Endothelial cell of umbilical vein (primary cell): ENCODE measurements at regions not wholly inside any gene's neighbourhood (a gene's known extent, or its start where the extent isn't known, plus 50 kb on each side); places are given as distances from the start of the nearest gene placed in this dataset.

ENCODE experiments used
- BruUV-seq: library from RNA; stranded (reverse); fragments of 400-500 nt; replicated peaks from 2 replicates; lab custom pipeline; 2021; lab: Mats Ljungman, UMichigan
- CTCF ChIA-PET: fragments of 300-600, 350-600 bp; sonication (Branson Sonifier 250); formaldehyde crosslinking; loops from one replicate; lab custom pipeline; 2021; ENCODE audit warnings: antibody characterized with exemption, inconsistent platforms; lab: Charles Lee
- POLR2A ChIA-PET: fragments of 300-600, 350-600 bp; sonication (Branson Sonifier 250); formaldehyde crosslinking; loops from one replicate; lab custom pipeline; 2021; ENCODE audit warnings: antibody characterized with exemption, inconsistent platforms; lab: Charles Lee
- DNase-seq: peaks from one replicate; pipeline ENCODE4 v3.0.0-alpha.2; 2011; ENCODE audit warnings: low read depth, low spot score
- FAIRE-seq: peaks from 2 replicates; lab custom pipeline; 2011; peaks lifted over from hg19 to GRCh38; lab: Jason Lieb, UNC
- H2AFZ ChIP-seq: 2 replicates; pipeline ENCODE4 v1.6.0; 2012; ENCODE audit warnings: low read depth, low read length, control low read depth, inconsistent platforms
- H3K27ac ChIP-seq: 2 replicates; pipeline ENCODE4 v1.5.1; 2011; ENCODE audit warnings: low read depth, mild to moderate bottlenecking, control low read depth, low read length, moderate library complexity; ENCODE audit not compliant: insufficient read depth
- H3K27me3 ChIP-seq, 2 experiments: 2 replicates each; pipeline versions ENCODE4 v1.6.0 to v1.6.1; 2011; ENCODE audit warnings: low read length in 2 of 2, mixed read lengths in 1 of 2; ENCODE audit not compliant: control insufficient read depth in 2 of 2, insufficient read depth in 2 of 2
- H3K36me3 ChIP-seq, 2 experiments: 2 replicates in 1 of 2; 3 replicates in 1 of 2; pipeline ENCODE4 v1.5.1; 2011; ENCODE audit warnings: low read length in 2 of 2, mild to moderate bottlenecking in 1 of 2, moderate library complexity in 1 of 2; ENCODE audit not compliant: control insufficient read depth in 2 of 2, insufficient read depth in 2 of 2; ENCODE audit errors: extremely low read depth in 1 of 2
- H3K4me1 ChIP-seq: 3 replicates; pipeline ENCODE4 v1.5.1; 2011; ENCODE audit warnings: mild to moderate bottlenecking, low read length; ENCODE audit not compliant: control insufficient read depth, insufficient read depth; ENCODE audit errors: extremely low read depth
- H3K4me2 ChIP-seq: 2 replicates; pipeline ENCODE4 v1.6.1; 2011; ENCODE audit warnings: low read length, control low read depth, mixed read lengths; ENCODE audit not compliant: insufficient read depth
- H3K4me3 ChIP-seq, 3 experiments: fragments of 200-600 bp in 1 of 3; sonication (generic), shearing (Covaris generic) in 1 of 3; replicated peaks in 1 of 3; 2 replicates each; pipeline ENCODE4 v1.5.1; 2011 to 2016; ENCODE audit warnings: control low read depth in 3 of 3, low read length in 3 of 3, mild to moderate bottlenecking in 2 of 3, inconsistent platforms in 1 of 3, low read depth in 1 of 3, moderate library complexity in 1 of 3; ENCODE audit not compliant: insufficient read depth in 1 of 3
- H3K79me2 ChIP-seq: 2 replicates; pipeline ENCODE4 v1.6.0; 2012; ENCODE audit warnings: low read length, inconsistent platforms; ENCODE audit not compliant: control insufficient read depth, insufficient read depth
- H3K9ac ChIP-seq: replicated peaks from 2 replicates; pipeline ENCODE3; 2011; ENCODE audit warnings: low read length, control low read depth; ENCODE audit not compliant: insufficient read depth; ENCODE audit errors: extremely low read depth
- H3K9me1 ChIP-seq: replicated peaks from 3 replicates; pipeline ENCODE4 v1.6.0; 2011; ENCODE audit warnings: mild to moderate bottlenecking, low read length; ENCODE audit not compliant: control insufficient read depth, insufficient read depth; ENCODE audit errors: extremely low read depth
- H3K9me3 ChIP-seq: replicated peaks from 2 replicates; pipeline ENCODE4 v1.5.1; 2012; ENCODE audit warnings: low read length, inconsistent platforms; ENCODE audit not compliant: control insufficient read depth, insufficient read depth
- H4K20me1 ChIP-seq: replicated peaks from 2 replicates; pipeline ENCODE3; 2011; ENCODE audit warnings: mild to moderate bottlenecking, low read length; ENCODE audit not compliant: control insufficient read depth, insufficient read depth; ENCODE audit errors: extremely low read depth
- CTCF ChIP-seq, 2 donors: IDR thresholded peaks; 1 replicate in 1 of 2; 2 replicates in 1 of 2; pipeline ENCODE4 v1.5.1; 2011; ENCODE audit warnings: low read length in 2 of 2, mild to moderate bottlenecking in 2 of 2, moderate library complexity in 2 of 2, control low read depth in 1 of 2, inconsistent platforms in 1 of 2, low read depth in 1 of 2; ENCODE audit not compliant: insufficient read depth in 1 of 2; ENCODE audit errors: extremely low read depth in 1 of 2
- EZH2 ChIP-seq: IDR thresholded peaks from 2 replicates; pipeline ENCODE4 v1.6.1; 2012; ENCODE audit warnings: borderline replicate concordance, low read depth, mild to moderate bottlenecking, moderate library complexity, low read length, inconsistent platforms; ENCODE audit not compliant: severe bottlenecking
- FOS ChIP-seq: IDR thresholded peaks from 2 replicates; pipeline ENCODE4 v1.6.1; 2011; ENCODE audit warnings: mild to moderate bottlenecking, low read length, moderate library complexity, borderline replicate concordance; ENCODE audit not compliant: insufficient read depth
- GATA2 ChIP-seq: IDR thresholded peaks from 2 replicates; pipeline ENCODE4 v1.7.0; 2011; ENCODE audit warnings: low read depth, mild to moderate bottlenecking, moderate library complexity, mixed read lengths, low read length; ENCODE audit not compliant: insufficient read length, insufficient read depth
- JUN ChIP-seq: IDR thresholded peaks from 2 replicates; pipeline ENCODE4 v1.6.1; 2011; ENCODE audit warnings: borderline replicate concordance, low read depth; ENCODE audit not compliant: insufficient read length, insufficient read depth
- MYC ChIP-seq: IDR thresholded peaks from one replicate; pipeline ENCODE4 v1.6.1; 2011; ENCODE audit warnings: mild to moderate bottlenecking, low read depth, low read length
- POLR2A ChIP-seq: IDR thresholded peaks from 2 replicates; pipeline ENCODE4 v1.6.1; 2012; ENCODE audit warnings: low read depth, mild to moderate bottlenecking, control low read depth, low read length
- POLR2AphosphoS5 ChIP-seq: IDR thresholded peaks from 2 replicates; pipeline ENCODE4 v1.6.1; 2012; ENCODE audit warnings: low read depth, mild to moderate bottlenecking, control low read depth, low read length, moderate library complexity; ENCODE audit not compliant: insufficient read depth
- dilution Hi-C: fragments of 300-500 bp; cut with MboI; formaldehyde crosslinking; loops from one replicate; pipeline ENCODE4 v1.15.0; 2019; ENCODE audit warnings: low sequenced_read_pairs; ENCODE audit not compliant: extremely low pct_ligation_motif_present
- intact Hi-C: fragments of 100-400 bp; cut with micrococcal nuclease; formaldehyde crosslinking; loops from one replicate; pipeline ENCODE4 v1.10.0; 2022
- TF ChIP-seq, protein P1 (sequence below): IDR thresholded peaks from 2 replicates; pipeline ENCODE4 v1.6.1; 2011; ENCODE audit not compliant: insufficient read depth, insufficient read length

DNA sequence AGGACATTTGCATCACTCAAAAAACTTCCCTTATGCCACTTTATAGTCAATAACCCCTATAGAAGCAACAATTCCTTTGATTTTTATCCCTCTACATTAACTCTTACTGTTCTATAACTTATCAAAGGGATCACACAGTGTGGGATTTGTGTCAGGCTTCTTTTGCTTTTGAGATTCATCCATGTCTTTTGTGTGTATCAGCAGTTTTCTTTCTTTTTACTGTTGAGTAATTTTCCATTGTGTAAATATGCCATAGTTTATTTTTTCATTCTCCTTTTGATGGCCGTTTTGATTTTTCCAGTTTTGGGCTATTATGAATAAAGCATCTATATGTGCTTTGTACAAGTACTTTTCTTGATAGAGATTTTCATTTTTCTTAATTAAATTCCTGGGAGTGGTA lies 657.9 kb downstream of the EPM2A start:
- no peak overlapping the region for H3K9ac ChIP-seq
- intact Hi-C loops: no loop called here
- ChIA-PET POLR2A (no interaction called here), CTCF (no interaction called here)
- no TSS peak for BruUV-seq
- H3K4me2 ChIP-seq: no peak overlapping the region
- no peaks in the 10 kb centered on the region for H3K9me3 ChIP-seq
- DNase-seq: no peak
- no peak overlapping the region for H3K4me3 ChIP-seq
- no peaks in the 10 kb centered on the region for H3K79me2 ChIP-seq
- H3K27me3 ChIP-seq: no peaks in the 10 kb centered on the region
- no peak for TF ChIP-seq FOS
- no peak for TF ChIP-seq POLR2A
- TF ChIP-seq EZH2: no peak
- no peak for TF ChIP-seq JUN
- no peak for TF ChIP-seq CTCF (IDR thresholded peaks at IDR 0.05; ENCODE audit: extremely low read depth in 1 of 2, insufficient read depth in 1 of 2, low read depth in 1 of 2, low read length in 2 of 2)
- TF ChIP-seq MYC: no peak
- TF ChIP-seq POLR2AphosphoS5: no peak
- TF ChIP-seq, protein P1, sequence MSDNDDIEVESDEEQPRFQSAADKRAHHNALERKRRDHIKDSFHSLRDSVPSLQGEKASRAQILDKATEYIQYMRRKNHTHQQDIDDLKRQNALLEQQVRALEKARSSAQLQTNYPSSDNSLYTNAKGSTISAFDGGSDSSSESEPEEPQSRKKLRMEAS: no peak
- no peak for TF ChIP-seq GATA2
- H3K36me3 ChIP-seq: no peaks in the 10 kb centered on the region
- H3K9me1 ChIP-seq: no peaks in the 10 kb centered on the region
- H3K27ac ChIP-seq: no peak overlapping the region
- H2AFZ ChIP-seq: no peak overlapping the region
- H3K4me1 ChIP-seq: no peaks in the 10 kb centered on the region
- dilution Hi-C loops: no loop called here
- no peaks in the 10 kb centered on the region for H4K20me1 ChIP-seq
- FAIRE-seq: no peak
